IPS-11a (cell line): ENCODE measurements at regions not wholly inside any gene's neighbourhood (a gene's known extent, or its start where the extent isn't known, plus 50 kb on each side); places are given as distances from the start of the nearest gene placed in this dataset.
"Not testable (repeated sequence)": the region's sequence is repeated elsewhere in the genome, so short reads cannot be mapped to it uniquely, and the experiment has no call there.

ENCODE experiments used
- H3K4me3 ChIP-seq: one replicate; pipeline ENCODE4 v1.5.1; 2013; ENCODE audit warnings: low read depth, low read length, control low read depth

DNA sequence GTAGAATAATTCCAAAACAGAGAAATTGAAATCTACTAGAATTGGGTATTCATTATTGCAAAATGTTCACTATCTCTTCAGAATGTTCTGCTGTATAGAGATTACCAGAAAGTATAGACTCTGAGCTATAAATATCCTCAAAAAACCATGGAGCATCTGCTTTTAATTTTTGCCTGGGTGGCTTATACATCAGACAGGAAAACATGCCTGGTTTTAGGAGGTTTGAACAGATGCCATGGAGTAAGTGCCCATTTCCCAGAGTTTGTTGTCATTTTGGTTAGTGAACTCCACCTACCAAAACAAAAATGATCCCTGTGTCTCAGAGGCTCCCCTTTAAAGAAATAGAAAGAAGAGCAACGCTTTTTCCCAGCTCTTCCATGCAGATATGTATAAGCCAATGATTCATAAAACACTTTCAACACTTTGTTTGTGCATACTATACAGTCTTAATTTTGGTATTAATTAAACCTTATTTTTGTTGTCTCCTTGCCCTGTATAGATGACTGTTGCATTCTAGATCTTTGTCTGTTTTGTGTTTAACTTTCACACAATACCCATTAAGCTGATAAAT is 68.7 kb downstream of the MEPE start:
- no peak overlapping the region for H3K4me3 ChIP-seq

DNA sequence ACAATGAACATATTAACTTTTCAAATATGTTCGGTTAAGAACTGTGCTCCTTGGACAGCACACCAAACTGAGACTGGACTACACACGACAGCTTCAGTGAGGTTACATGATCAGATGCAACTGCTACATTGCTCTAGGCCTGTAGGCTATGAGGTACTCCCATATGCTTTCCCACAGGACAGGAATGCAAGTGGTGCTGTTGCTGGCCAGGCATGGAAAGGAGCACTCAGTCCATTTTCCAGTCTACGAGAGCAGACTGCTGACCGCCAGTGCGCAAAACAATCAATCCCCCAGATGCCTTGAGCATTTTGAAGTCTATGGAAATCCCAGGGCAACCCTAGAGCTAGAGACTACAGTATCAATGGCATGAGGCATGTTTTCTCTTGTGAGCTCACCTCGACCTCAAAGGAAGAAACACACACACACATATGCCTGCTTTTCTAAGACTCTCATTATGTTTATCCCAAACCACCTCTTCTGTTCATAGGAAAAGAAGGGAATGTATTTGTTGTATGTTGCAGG is 70.8 kb upstream of the SPP1 start:
- no peak overlapping the region for H3K4me3 ChIP-seq

DNA sequence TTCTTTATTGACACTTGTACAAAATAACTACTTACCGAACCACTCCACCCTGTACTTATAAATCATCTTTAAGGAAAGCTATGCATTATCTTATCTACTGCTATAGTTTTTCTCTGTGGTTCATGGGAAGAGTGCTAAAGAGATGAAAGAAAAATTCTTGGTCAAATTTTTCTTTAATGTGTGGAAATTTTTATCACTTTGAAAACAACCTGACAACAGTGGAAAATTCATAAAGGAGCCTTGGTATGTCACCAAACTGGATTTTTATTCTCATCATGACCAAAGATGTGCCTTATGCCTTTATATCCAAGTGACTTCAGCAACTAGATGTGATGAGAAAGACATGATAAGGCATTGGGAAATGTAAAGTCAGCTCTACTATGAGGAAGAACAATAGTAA is 67.2 kb upstream of the SPP1 start:
- no peak overlapping the region for H3K4me3 ChIP-seq

DNA sequence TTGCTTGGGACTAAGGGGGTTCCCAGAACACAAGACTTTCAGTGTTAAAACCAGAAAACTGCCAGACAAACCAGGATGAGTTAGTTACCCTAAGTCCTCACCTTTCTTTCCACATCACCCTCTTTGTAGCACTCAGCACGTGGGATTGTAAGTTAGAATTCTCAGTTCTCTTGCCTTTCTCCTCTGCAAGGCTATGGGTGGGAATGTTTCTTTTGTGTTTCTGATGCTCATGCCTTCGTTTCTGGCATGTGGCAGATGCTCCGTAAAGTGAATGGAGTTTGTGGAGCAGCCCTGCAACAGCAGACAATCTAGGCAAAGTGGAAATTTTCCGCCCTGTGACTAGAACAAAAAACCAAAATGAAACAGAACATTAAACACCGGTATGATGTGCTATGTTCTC is 64.7 kb upstream of the SPP1 start:
- H3K4me3 ChIP-seq, result no peak overlapping the region

DNA sequence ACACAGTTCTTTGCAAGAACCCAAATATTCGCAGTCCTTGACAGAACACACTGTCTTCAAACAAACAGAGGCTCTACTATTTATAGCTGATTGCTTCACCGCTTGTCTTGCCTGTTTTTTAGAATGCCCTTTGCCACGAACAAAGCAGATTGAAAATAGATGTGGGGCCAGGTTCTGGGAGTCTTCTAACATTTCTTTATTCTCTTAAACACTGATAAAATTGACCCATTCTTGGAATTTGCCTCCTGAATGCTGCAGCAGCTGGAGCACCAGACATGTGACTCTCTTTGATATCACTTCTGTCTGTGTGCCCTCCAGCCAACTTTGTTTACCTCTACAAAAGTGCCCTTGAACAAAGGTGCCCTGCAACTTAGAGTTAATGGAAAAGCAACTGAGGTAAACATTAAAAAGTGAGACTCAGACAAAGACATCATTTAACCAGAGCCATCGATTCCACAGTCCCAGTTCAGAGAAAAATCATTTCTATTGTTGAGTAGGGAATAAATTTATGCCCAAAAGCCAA is 64.2 kb upstream of the SPP1 start:
- H3K4me3 ChIP-seq, result no peak overlapping the region

DNA sequence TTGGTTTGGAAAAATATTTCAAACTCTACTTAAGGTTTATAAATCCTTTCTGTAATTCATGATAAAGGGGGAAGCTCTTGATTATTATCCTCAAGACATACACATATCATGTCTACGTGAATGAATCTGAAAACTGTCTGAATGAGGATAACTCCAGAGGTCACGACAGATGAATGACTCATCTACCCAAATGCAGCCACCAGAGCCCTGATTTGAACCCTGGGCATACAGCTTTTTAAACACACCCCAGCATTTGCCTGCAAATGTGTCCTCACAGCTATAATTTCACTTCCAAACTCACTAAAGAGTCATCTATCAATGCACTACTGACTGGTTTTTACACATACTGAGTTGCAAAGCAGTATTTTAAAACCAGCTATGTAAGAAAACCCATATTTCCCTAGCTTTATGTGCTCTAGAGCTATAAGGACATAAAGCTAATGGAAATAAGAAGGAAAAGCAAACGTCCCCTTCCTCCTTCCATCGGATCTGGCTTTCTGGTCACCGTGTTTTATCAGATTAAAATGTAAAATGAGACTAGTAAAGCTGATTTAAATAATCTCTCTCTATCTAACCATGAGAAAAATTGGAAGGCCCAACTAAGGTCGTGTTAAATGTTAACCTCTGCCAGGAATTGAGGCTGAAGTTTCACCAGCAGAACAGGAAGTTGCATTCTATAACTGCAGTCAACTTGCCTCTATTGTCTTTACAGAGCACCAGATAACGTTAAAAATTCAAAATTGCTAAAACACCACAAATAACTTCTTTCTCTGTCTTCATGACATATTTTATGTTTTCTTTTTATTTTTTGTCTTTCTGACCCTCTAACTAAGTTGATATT is 63.1 kb upstream of the SPP1 start:
- no peak overlapping the region for H3K4me3 ChIP-seq

DNA sequence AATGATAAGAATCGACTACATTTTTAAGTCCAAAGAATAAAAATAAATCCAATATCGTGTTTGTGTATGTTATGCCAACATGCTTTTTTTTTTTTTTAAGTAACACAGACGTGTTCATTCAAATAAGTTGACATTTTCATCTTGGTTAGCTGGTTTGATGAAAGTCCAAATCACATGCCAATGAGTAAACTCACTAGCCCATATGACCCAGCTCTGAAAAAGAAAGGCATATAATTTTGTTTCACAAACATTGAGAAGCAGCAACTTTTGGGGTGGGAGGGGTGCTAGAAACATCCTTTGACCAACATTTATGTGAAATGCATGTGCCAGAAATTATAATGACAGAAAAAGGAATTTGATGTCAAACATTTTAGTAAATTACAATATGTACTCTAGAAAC is 61.6 kb upstream of the SPP1 start:
- no peak overlapping the region for H3K4me3 ChIP-seq

DNA sequence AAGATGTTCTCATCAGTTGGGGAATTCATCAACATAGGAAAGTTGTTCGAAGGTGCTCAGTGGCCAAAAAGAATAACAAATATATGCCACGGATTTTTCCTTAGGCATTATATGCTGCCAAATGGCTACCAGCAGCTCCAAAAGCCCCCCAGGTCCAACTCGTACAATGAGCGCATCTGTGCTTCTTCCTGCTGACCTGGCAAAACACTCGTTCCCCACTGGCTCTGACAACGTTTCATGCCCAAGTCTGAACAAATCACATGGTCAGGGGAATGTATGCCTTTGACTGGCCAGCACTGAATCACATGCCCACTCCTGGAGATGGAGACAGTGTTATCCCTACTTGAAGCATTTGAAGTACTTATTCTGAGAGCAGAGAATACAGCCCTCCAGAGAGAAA is 59.9 kb upstream of the SPP1 start:
- H3K4me3 ChIP-seq, result no peak overlapping the region

DNA sequence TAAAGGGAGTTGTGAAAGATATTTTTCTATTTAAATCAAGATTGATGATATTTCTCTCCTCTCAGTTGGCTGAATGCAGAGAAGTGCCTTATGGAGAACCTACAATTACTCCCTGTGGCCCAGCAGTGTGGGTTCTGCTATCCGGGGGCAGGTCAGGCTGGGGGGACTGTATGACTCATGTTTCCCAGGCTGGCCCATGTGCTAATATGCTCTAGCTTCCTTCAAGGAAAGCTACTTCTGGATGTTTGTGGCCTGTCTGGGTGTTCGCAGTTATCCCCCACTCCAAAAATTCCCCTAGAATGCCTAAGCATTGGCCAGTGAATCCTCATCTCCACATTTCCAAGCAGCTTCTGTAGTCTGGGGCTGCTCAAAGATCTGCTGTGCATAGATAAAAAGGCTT is 58.9 kb upstream of the SPP1 start:
- no peak overlapping the region for H3K4me3 ChIP-seq

DNA sequence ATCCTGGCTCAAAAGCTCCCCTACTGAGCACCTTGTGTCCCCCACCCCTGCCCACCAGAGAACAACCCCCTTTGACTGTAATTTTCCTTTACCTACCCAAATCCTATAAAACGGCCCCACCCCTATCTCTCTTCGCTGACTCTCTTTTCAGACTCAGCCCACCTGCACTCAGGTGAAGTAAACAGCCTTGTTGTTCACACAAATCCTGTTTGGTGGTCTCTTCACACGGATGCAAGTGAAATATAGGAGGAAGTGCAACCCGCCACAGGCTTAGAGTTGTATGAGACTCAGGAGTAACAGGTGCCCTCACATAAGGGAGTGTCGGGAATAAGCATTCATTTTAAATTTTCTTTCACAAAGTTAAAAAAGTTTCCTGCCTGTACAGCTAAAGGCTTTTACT is 57.6 kb upstream of the SPP1 start:
- H3K4me3 ChIP-seq, result not testable (repeated sequence)

DNA sequence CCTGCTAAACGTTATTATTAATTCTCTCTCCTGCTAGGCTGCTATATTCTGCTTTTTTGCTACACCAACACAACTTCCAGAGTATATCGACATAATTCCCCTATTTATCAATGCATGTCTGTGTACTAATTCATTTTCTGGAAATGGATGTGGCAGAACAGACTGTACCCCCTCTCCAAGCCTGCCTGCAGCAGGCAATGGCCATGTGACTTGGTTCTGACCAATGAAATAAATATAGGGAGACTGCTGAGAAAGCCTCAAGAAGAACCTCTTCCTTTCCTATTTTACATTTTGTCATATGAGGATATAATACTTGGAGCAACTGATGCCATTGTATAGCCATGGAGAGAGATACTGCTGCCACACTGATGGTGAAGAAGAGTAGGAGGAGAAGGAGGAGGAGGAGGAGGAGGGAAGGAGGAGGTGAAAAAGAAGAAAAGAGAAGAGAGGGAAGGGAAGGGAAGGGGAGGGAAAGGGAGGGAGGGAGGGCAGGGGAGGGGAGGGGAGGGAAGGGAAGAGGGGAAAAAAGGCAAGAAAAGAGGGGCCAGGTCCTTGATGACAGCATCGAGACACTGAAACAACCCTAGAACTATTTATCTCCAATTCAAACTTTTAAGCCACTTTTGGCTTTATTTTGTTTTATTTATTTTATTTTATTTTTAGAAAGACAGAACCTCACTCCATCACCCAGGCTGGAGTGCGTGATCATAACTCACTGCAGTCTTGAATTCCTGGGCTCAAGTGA is 57.0 kb upstream of the SPP1 start:
- no peak overlapping the region for H3K4me3 ChIP-seq

DNA sequence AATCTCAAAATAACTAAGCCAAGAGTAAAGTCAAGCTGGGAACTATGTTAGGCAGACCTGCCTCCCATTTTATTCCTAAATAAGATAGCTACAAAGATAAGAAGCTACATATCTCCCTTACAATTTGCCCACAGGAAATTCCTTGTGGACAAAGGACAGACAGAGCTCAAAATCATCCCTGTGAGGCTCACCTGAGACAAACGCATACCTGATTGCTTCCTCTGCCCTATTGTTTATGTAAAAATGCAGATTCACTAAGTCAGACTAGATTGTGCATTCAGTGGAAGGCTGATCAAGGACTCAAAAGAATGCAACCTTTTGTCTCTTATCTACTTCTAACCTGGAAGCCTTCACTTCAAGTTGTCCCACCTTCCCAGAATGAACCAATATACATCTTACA is 56.2 kb upstream of the SPP1 start:
- not testable (repeated sequence) for H3K4me3 ChIP-seq

DNA sequence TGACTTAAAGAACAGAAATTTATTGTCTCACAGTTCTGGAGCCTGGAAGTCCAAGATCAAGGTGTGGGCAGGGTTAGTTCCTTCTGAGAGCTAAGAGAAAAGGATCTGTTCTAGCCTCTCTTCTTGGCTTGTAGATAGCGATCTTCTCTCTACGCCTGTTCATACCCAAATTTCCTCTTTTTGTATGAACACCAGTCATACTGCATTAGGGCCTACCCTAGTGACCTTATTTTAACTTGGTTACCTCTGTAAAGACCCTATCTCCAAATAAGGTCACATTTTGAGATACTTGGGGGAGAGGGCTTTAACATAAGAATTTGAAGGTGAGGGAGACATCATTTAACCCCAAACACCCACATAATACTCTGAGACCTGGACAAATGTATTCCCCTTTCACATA is 55.6 kb upstream of the SPP1 start:
- no peak overlapping the region for H3K4me3 ChIP-seq

DNA sequence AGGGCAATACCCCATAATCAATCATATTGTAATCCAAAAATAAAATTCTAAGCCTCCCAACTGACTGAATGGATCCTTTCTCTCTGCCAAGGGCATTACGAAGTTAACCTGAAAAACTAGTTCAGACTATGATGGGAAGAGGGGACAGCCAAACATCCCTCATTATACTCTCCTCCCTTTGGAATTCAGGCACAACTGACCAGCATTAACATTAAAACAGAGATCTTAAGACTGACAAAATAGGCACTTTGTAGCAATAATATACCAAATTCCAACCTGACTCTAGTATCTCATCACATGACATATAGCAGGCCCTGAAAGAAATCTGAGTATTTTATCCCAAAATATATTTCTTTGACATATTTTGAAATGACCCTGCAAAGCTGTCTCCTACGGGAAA is 55.0 kb upstream of the SPP1 start:
- H3K4me3 ChIP-seq, result no peak overlapping the region

DNA sequence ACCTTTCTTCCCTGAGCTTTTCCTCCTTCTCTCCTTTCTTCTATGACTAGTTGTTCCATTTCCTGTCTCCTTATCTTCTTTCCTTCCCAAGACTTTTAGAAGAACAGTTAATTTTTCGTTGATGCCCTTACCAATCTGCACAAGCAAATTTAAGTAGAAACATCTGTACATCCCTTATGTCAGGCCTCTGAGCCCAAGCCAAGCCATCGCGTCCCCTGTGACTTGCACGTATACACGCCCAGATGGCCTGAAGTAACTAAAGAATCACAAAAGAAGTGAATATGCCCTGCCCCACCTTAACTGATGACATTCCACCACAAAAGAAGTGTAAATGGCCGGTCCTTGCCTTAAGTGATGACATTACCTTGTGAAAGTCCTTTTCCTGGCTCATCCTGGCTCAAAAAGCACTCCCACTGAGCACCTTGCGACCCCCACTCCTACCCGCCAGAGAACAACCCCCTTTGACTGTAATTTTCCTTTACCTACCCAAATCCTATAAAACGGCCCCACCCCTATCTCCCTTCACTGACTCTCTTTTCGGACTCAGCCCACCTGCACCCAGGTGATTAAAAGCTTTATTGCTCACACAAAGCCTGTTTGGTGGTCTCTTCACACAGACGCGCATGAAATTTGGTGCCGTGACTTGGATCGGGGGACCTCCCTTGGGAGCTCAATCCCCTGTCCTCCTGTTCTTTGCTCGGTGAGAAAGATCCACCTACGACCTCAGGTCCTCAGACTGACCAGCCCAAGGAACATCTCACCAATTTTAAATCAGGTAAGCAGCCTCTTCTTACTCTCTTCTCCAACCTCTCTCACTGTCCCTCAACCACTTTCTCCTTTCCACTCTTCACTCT is 53.7 kb upstream of the SPP1 start:
- peak overlapping the region; percentile 53 for H3K4me3 ChIP-seq

DNA sequence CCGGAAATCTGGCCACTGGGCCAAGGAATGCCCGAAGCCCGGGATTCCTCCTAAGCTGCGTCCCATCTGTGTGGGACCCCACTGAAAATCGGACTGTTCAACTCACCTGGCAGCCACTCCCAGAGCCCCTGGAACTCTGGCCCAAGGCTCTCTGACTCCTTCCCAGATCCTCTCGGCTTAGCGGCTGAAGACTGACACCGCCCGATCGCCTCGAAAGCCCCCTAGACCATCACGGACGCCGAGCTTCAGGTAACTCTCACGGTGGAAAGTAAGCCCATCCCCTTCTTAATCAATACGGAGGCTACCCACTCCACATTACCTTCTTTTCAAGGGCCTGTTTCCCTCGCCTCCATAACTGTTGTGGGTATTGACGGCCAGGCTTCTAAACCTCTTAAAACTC is 51.4 kb upstream of the SPP1 start:
- H3K4me3 ChIP-seq, result peak overlapping the region; percentile 65
